Lung (tissue), 11 donors: ENCODE measurements at regions not wholly inside any gene's neighbourhood (a gene's known extent, or its start where the extent isn't known, plus 50 kb on each side); places are given as distances from the start of the nearest gene placed in this dataset.

Source experiments
- ATAC-seq: fragments of 200-7000 bp; cut with Tn5 transposase; one replicate; pipeline ENCODE4 v1.9.1; 2020; ENCODE audit warnings: moderate number of reproducible peaks; ENCODE audit not compliant: insufficient read depth, low FRiP score
- DNase-seq, 3 donors: peaks; one replicate each; pipeline ENCODE4 v3.0.0-alpha.2; 2013 to 2017
- H3K27ac ChIP-seq, 2 donors: one replicate each; pipeline ENCODE4 v1.5.1; 2013; ENCODE audit warnings: mild to moderate bottlenecking in 2 of 2, moderate library complexity in 2 of 2, control low read depth in 1 of 2, inconsistent platforms in 1 of 2, low read depth in 1 of 2, low read length in 1 of 2
- H3K27me3 ChIP-seq, 3 donors: one replicate each; pipeline ENCODE4 v1.5.1; 2013; ENCODE audit warnings: low read length in 2 of 3; ENCODE audit not compliant: control insufficient read depth in 3 of 3, insufficient read depth in 3 of 3
- H3K36me3 ChIP-seq, 4 donors: one replicate each; pipeline ENCODE4 v1.5.1; 2013; ENCODE audit warnings: low read length in 4 of 4, mild to moderate bottlenecking in 1 of 4, moderate library complexity in 1 of 4; ENCODE audit not compliant: control insufficient read depth in 4 of 4, insufficient read depth in 4 of 4
- H3K4me1 ChIP-seq, 5 donors: one replicate each; pipeline ENCODE4 v1.5.1; 2013; ENCODE audit warnings: low read length in 5 of 5, mild to moderate bottlenecking in 2 of 5, moderate library complexity in 1 of 5; ENCODE audit not compliant: control insufficient read depth in 5 of 5, insufficient read depth in 5 of 5
- H3K4me3 ChIP-seq: one replicate; pipeline ENCODE4 v1.5.1; 2013; ENCODE audit warnings: mild to moderate bottlenecking, control low read depth, moderate library complexity
- H3K9ac ChIP-seq, 2 donors: one replicate each; pipeline ENCODE4 v1.5.1; 2013; ENCODE audit warnings: low read length in 2 of 2, control low read depth in 1 of 2; ENCODE audit not compliant: insufficient read depth in 1 of 2
- H3K9me3 ChIP-seq, 4 donors: one replicate each; pipeline ENCODE4 v1.5.1; 2013; ENCODE audit warnings: low read length in 3 of 4, mild to moderate bottlenecking in 1 of 4, moderate library complexity in 1 of 4; ENCODE audit not compliant: control insufficient read depth in 4 of 4, insufficient read depth in 3 of 4
- CTCF ChIP-seq: IDR thresholded peaks from 2 replicates; pipeline ENCODE4 v1.5.1; 2012; ENCODE audit warnings: mild to moderate bottlenecking; ENCODE audit errors: control extremely low read depth, extremely low read depth
- WGBS, 2 donors: extraction: QIAGEN DNeasy Blood & Tissue Kit; methylation state at CpG; one replicate each; pipeline ENCODE4 v1.1.7; 2013; 5-methylcytosine and 5-hydroxymethylcytosine counted together
- donor health status: control.
- donor health status: control.
- donor health status: Bipolar disorder and iron deficiency.
- donor health status: healthy.
- donor health status: DM: yes; HTN: yes; CAD: no.

GRCh38 chr5:103441523-103441922 lies 121.1 kb downstream of the NUDT12 start:
- Histone ChIP-seq H3K27me3 (no peaks in the 10 kb centered on the region), H3K36me3 (no peaks in the 10 kb centered on the region), H3K4me3 (no peak overlapping the region), H3K4me1 (no peaks in the 10 kb centered on the region), H3K9ac (no peak overlapping the region), H3K9me3 (peaks cover 0 to 4% (median 2%) of the 10 kb centered on the region in 4 donors), H3K27ac (no peak overlapping the region)
- DNase-seq (no peak), ATAC-seq (no peak)
- no peak for TF ChIP-seq CTCF
- 67 to 83% methylated on average over 2 of the region's 2 CpGs for WGBS, 2 donors

- Histone ChIP-seq H3K27me3 (no peaks in the 10 kb centered on the region), H3K9me3 (peaks cover 0 to 4% (median 2%) of the 10 kb centered on the region in 4 donors), H3K4me1 (no peaks in the 10 kb centered on the region), H3K4me3 (no peak overlapping the region), H3K36me3 (no peaks in the 10 kb centered on the region), H3K9ac (no peak overlapping the region), H3K27ac (no peak overlapping the region)
- ATAC-seq: no peak
- TF ChIP-seq CTCF: no peak
- WGBS, 2 donors: 49 to 67% methylated on average over 2 of the region's 2 CpGs
- no peak for DNase-seq
Measured at GRCh38 chr5:103439007-103439406, 123.6 kb downstream of the NUDT12 start.

DNA sequence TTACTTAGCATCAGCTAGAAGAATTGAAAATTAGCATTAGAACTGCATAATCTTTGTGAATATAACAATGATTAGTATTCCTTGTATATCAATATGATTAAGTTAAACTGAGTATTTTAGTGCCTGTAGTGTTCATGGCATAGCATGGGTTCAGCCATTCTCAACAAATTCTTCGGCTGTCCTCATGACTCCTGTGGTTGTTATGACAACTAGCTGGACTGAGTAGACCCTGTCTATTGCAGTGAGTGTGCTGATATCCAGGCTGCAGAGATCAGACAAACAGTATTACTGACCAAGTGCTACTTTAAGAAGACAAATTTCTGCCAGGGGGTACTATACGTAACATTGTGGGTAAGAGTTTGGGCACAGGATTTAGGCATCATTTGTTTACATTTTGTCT lies 125.9 kb downstream of the NUDT12 start:
- Histone ChIP-seq H3K27ac (no peak overlapping the region), H3K36me3 (no peaks in the 10 kb centered on the region), H3K27me3 (no peaks in the 10 kb centered on the region), H3K9ac (no peak overlapping the region), H3K4me3 (no peak overlapping the region), H3K9me3 (peaks cover 0 to 4% (median 2%) of the 10 kb centered on the region in 4 donors), H3K4me1 (no peaks in the 10 kb centered on the region)
- 76 to 93% methylated on average over 2 of the region's 2 CpGs for WGBS, 2 donors
- no peak for ATAC-seq
- DNase-seq: peak in 1 of 3 donors; percentile 9
- TF ChIP-seq CTCF: no peak

- Histone ChIP-seq H3K4me3 (no peak overlapping the region), H3K4me1 (no peaks in the 10 kb centered on the region), H3K9ac (no peak overlapping the region), H3K27me3 (no peaks in the 10 kb centered on the region), H3K36me3 (no peaks in the 10 kb centered on the region), H3K27ac (no peak overlapping the region), H3K9me3 (peaks cover 0 to 4% (median 2%) of the 10 kb centered on the region in 4 donors)
- ATAC-seq: no peak
- 68 to 78% methylated on average over 1 of the region's 1 CpG for WGBS, 2 donors
- no peak for TF ChIP-seq CTCF
- no peak for DNase-seq
Measured at GRCh38 chr5:103436112-103436511, 126.5 kb downstream of the NUDT12 start.
